SK-N-MC (cell line): ENCODE measurements at regions not wholly inside any gene's neighbourhood (a gene's known extent, or its start where the extent isn't known, plus 50 kb on each side); places are given as distances from the start of the nearest gene placed in this dataset.

ENCODE experiments used
- DNase-seq: peaks from one replicate; pipeline ENCODE4 v3.0.0-alpha.2; 2011; ENCODE audit warnings: low read depth, low spot score
- H3K27ac ChIP-seq: fragments of 200-600 bp; sonication (generic); 2 replicates; pipeline ENCODE4 v1.5.1; 2016; ENCODE audit warnings: mixed run types
- H3K36me3 ChIP-seq: fragments of 200-600 bp; sonication (generic); 2 replicates; pipeline ENCODE4 v1.6.1; 2017; ENCODE audit warnings: antibody characterized with exemption, low read length, mixed read lengths; ENCODE audit not compliant: insufficient read depth
- H3K4me3 ChIP-seq: fragments of 200-600 bp; sonication (generic); 2 replicates; pipeline ENCODE4 v1.5.1; 2016
- H3K9ac ChIP-seq: fragments of 200-600 bp; sonication (generic); 2 replicates; pipeline ENCODE4 v1.8.0; 2017; ENCODE audit warnings: mixed run types, mixed read lengths; ENCODE audit not compliant: insufficient read length
- H3K9me3 ChIP-seq: fragments of 200-600 bp; sonication (generic); 2 replicates; pipeline ENCODE4 v1.6.1; 2017; ENCODE audit warnings: low read depth, mild to moderate bottlenecking, antibody characterized with exemption, low read length, moderate library complexity, mixed read lengths
- EZH2 ChIP-seq: fragments of 200-600 bp; sonication (generic); IDR thresholded peaks from one replicate; pipeline ENCODE4 v1.6.1; 2017; ENCODE audit warnings: antibody characterized with exemption
- FOXP2 ChIP-seq: optimal IDR thresholded peaks from 2 replicates; pipeline ENCODE3; 2011; ENCODE audit warnings: mild to moderate bottlenecking, moderate library complexity; ENCODE audit not compliant: insufficient read depth; ENCODE audit errors: extremely low read length, control extremely low read depth
- POLR2AphosphoS5 ChIP-seq: IDR thresholded peaks from 2 replicates; pipeline ENCODE4 v1.6.1; 2012; ENCODE audit warnings: mild to moderate bottlenecking, low read depth, low read length, borderline replicate concordance

- Histone ChIP-seq H3K36me3 (no peaks in the 10 kb centered on the region), H3K9ac (no peak overlapping the region), H3K9me3 (peaks cover 5% of the 10 kb centered on the region; the same call in 1 of the 2 replicates), H3K4me3 (no peak overlapping the region), H3K27ac (no peak overlapping the region)
- DNase-seq = no peak
- TF ChIP-seq EZH2 (no peak), POLR2AphosphoS5 (no peak), FOXP2 (no peak)
Observed at GRCh38 chr5:71829206-71829605, 110.1 kb downstream of the CARTPT start.

- peak overlapping the region; percentile 86 for H3K27ac ChIP-seq
- H3K4me3 ChIP-seq = peak overlapping the region; percentile 56
- TF ChIP-seq EZH2 (no peak), POLR2AphosphoS5 (no peak), FOXP2 (no peak)
- H3K9ac ChIP-seq = peak overlapping the region; percentile 33
- peak; percentile 45 for DNase-seq
- peaks cover 3% of the 10 kb centered on the region; the same call in 1 of the 2 replicates for H3K9me3 ChIP-seq
- no peaks in the 10 kb centered on the region for H3K36me3 ChIP-seq
Observed at GRCh38 chr5:71830681-71831539, 111.8 kb downstream of the CARTPT start.

- Histone ChIP-seq H3K36me3 (no peaks in the 10 kb centered on the region), H3K9me3 (no peaks in the 10 kb centered on the region), H3K9ac (no peak overlapping the region), H3K27ac (no peak overlapping the region), H3K4me3 (no peak overlapping the region)
- DNase-seq = no peak
- TF ChIP-seq POLR2AphosphoS5 (no peak), EZH2 (no peak), FOXP2 (no peak)
Observed at GRCh38 chr5:71832812-71833715, 114.0 kb downstream of the CARTPT start.

GRCh38 chr5:71834601-71835000 is 115.5 kb downstream of the CARTPT start:
- DNase-seq = no peak
- Histone ChIP-seq H3K36me3 (no peaks in the 10 kb centered on the region), H3K9me3 (no peaks in the 10 kb centered on the region), H3K9ac (no peak overlapping the region), H3K27ac (no peak overlapping the region), H3K4me3 (no peak overlapping the region)
- TF ChIP-seq POLR2AphosphoS5 = no peak
- TF ChIP-seq FOXP2 = no peak
- no peak for TF ChIP-seq EZH2

- TF ChIP-seq EZH2 (no peak), POLR2AphosphoS5 (no peak), FOXP2 (no peak)
Observed at GRCh38 chr5:71836084-71836483, 117.0 kb downstream of the CARTPT start.

GRCh38 chr5:71836559-71837112 is 117.6 kb downstream of the CARTPT start:
- Histone ChIP-seq H3K36me3 (no peaks in the 10 kb centered on the region), H3K4me3 (peak overlapping the region; percentile 59), H3K27ac (peak overlapping the region; percentile 62; the same call in 1 of the 2 replicates), H3K9me3 (no peaks in the 10 kb centered on the region), H3K9ac (no peak overlapping the region)
- no peak for DNase-seq
- no peak for TF ChIP-seq FOXP2
- TF ChIP-seq EZH2 = no peak

More at GRCh38 chr5:71836084-71836483, 117.0 kb downstream of the CARTPT start:
- no peaks in the 10 kb centered on the region for H3K36me3 ChIP-seq
- no peak overlapping the region for H3K9ac ChIP-seq
- peak overlapping the region; percentile 59 for H3K4me3 ChIP-seq
- H3K9me3 ChIP-seq = no peaks in the 10 kb centered on the region
- no peak for DNase-seq
- peak overlapping the region; percentile 62; the same call in 1 of the 2 replicates for H3K27ac ChIP-seq

- no peak for DNase-seq
- Histone ChIP-seq H3K36me3 (no peaks in the 10 kb centered on the region), H3K27ac (no peak overlapping the region), H3K9me3 (no peaks in the 10 kb centered on the region), H3K4me3 (no peak overlapping the region), H3K9ac (no peak overlapping the region)
- TF ChIP-seq EZH2 (no peak), FOXP2 (no peak), POLR2AphosphoS5 (no peak)
Observed at GRCh38 chr5:71838286-71838685, 119.2 kb downstream of the CARTPT start.
